NCI-H146 treated with DMSO at 0.1 percent for 48 hours (cell line): ENCODE measurements at regions not wholly inside any gene's neighbourhood (a gene's known extent, or its start where the extent isn't known, plus 50 kb on each side); places are given as distances from the start of the nearest gene placed in this dataset.

Source experiments
- DNase-seq: peaks from one replicate; lab custom pipeline; 2025; ENCODE audit not compliant: unreplicated experiment; lab: John Stamatoyannopoulos, UW

DNA sequence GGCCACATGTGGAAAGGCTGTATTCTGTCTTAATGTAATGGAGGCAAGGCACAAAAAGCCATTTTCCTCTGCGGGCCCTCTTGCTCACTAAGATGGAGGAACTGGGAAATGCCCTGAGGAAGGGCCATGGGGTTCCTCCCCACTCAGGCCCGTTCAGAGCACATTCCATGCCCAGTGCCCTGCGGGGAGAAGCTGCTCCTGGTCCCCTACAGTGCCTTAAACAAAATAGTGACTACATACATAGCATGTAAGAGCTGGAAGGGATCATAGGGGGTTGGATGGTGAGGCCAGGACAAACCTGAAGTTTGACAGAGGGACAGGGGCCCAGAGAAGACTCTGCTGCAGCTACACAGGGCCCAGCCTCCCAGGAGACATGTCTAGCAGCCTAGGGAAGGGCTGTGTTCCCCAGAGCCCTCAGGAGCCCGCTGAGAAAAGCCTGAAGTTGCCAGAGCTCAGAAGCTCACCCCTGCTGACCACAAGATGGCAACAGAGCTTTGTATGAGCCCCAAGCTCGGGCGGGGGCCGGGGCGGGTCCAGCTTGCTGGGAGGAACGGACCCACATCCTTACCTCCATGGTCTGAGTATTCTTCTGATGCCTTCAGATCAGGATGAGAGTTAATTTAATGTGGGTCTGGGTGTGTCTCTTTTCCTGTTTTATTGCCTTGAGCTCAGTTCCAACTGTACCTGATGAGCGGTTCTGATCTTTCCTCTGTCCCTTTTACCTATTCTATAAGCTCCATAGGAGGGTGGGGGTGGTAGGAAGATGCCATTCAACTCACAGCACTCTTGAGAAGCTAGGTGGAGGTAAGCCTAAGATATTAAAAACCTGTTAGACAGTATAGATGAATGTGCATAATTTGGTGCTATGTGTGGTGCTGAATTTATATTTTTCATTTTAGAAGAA, 242.9 kb downstream of the CDC5L start:
- no peak for DNase-seq

DNA sequence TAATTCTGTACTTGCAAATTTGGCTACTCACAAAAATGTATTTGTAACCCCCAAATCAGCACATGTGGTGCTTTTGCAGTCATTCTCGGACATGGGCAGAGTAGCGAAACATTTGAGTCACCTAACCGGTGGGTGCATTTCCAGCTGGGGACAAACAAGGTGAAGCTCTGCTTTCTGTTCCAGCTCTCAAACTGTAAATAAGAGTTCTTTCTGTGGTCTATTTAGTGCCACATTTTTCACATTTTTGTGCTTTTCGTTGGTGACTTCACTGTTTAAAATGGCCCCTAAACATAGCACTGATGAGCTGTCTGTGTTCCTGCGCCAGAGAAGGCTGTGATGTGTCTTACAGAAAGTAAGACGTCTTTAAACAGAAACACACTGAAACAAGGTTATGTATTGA, 244.5 kb downstream of the CDC5L start:
- no peak for DNase-seq

- no peak for DNase-seq
Measured at GRCh38 chr6:44634321-44634720, 246.8 kb downstream of the CDC5L start.

- no peak for DNase-seq
Measured at GRCh38 chr6:44635486-44635885, 248.0 kb downstream of the CDC5L start.

DNA sequence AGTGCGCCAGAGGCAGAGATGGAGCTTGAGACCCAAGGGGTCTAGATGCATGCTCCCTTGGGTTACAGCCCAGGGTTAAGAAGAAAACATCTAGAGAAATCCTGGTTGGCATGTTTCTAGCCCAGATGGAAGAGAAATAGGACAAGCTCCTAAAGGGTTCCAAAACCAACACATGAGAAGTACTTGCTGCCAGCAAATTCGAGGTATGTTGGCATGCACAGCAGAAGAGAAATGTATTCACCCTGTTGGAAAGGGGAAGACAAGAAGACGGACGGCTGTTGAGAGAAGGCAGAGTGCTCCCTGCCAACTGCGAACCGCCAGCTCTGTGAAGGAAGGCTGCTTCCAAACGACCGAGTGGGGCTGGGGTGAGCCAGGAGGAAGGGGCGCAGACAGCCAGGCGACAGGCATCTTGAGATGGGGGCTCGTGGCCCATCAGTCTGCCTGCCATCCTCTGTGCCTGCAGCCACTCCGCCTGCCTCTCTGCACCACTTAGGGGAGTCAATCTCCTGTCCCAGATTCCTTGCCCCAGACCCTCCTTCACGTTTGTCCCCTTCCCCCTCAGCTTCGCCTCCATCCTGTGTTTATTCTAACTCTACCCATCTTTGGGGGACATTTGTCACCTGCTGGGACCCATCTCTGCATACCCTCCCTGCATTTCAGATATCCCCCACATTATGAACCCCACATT, 249.2 kb downstream of the CDC5L start:
- DNase-seq: no peak

GRCh38 chr6:44641344-44642031, 254.0 kb downstream of the CDC5L start:
- no peak for DNase-seq

GRCh38 chr6:44642349-44642748, 254.8 kb downstream of the CDC5L start:
- DNase-seq: no peak

GRCh38 chr6:44642870-44643522, 255.5 kb downstream of the CDC5L start:
- DNase-seq: no peak

DNA sequence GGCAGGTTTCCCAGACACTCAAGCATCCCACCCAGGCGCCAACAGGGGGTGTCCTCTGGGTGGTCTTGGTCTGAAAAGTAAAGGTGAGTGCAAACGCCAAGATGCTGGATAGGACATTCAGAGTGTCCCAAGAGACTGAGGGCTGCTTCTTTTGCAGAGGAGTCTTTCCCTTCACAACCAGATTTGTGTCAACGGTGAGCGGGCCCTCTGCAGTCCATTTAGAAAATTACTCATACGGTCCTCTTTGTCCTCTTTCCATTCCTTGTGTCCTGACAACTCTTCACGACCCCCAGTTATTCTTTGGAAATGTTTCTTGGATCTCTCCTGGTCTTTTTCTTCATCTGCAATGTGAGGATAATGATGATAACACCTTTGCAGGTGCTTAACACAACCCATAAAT, 257.8 kb downstream of the CDC5L start:
- DNase-seq: no peak

GRCh38 chr6:44646355-44646754, 258.8 kb downstream of the CDC5L start:
- DNase-seq: no peak

DNA sequence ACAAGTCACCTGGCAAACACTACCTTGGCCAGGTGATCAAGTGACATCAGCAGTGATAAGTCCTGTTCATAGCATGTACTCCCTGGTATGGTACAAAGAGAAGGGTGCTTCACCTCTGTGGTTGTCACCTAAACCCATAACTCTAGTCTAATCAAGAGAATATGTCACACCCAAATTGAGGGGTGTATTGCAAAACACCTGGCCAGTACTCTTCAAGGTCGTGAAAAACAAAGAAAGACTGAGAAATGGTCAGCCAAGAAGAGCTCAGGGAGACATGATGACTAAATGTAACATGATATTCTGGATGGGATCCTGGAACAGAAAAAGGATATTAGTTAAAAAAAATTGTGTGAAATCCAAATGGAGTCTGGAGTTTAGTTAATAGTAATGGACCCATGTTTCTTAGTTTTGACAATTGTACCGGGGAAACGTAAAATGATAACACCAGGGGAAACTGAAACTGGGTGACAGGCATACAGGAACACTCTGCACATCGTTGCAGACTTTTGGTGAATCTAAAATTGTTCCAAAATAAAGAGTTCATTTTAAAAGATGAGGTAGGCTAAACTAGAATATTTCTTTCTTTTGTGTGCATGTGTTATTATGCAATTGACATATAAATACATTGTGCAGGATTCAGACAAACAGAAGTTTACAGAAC, 262.0 kb downstream of the CDC5L start:
- DNase-seq: no peak

DNA sequence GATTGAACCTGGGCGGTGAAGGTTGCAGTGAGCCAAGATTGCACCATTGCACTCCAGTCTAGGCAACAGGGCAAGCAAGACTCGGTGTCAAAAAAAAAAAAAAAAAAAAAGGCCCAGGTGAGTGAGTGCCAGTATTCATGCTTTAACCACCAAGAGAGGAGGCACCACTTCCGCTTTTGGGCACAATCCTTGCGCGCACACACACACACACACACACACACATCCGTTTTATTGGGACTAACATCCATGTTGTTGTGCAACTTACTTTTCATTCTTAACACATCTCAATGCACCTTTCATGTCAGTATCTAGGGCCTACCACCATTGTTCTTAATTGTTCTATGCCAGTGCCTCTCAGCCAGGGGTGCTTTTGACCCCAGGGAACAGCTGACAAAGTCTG, 263.0 kb downstream of the CDC5L start:
- no peak for DNase-seq

GRCh38 chr6:44650947-44651346, 263.4 kb downstream of the CDC5L start:
- no peak for DNase-seq

- DNase-seq: no peak
Measured at GRCh38 chr6:44651604-44652003, 264.1 kb downstream of the CDC5L start.

- no peak for DNase-seq
Measured at GRCh38 chr6:44652547-44652946, 265.0 kb downstream of the CDC5L start.

DNA sequence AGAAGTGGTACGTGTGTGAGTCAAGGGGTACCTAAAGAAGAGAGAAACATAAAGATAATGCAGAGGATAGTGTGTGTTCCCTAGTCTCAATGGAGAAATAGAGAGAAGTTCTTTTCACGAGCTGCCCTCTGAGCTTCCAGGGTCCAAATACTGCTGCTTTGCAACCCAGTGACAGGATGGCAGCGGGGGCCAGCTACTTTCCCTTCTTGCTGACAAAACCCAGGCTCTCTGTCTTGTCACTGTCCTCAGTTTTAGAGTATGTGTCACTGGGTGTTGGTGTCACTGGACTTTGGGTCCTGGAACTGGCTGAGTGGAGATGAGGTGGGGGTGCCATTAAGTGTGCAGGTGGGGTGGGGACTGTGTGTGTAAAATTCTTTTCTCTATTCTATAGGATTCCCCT, 265.6 kb downstream of the CDC5L start:
- no peak for DNase-seq

GRCh38 chr6:44653761-44654218, 266.3 kb downstream of the CDC5L start:
- no peak for DNase-seq

DNA sequence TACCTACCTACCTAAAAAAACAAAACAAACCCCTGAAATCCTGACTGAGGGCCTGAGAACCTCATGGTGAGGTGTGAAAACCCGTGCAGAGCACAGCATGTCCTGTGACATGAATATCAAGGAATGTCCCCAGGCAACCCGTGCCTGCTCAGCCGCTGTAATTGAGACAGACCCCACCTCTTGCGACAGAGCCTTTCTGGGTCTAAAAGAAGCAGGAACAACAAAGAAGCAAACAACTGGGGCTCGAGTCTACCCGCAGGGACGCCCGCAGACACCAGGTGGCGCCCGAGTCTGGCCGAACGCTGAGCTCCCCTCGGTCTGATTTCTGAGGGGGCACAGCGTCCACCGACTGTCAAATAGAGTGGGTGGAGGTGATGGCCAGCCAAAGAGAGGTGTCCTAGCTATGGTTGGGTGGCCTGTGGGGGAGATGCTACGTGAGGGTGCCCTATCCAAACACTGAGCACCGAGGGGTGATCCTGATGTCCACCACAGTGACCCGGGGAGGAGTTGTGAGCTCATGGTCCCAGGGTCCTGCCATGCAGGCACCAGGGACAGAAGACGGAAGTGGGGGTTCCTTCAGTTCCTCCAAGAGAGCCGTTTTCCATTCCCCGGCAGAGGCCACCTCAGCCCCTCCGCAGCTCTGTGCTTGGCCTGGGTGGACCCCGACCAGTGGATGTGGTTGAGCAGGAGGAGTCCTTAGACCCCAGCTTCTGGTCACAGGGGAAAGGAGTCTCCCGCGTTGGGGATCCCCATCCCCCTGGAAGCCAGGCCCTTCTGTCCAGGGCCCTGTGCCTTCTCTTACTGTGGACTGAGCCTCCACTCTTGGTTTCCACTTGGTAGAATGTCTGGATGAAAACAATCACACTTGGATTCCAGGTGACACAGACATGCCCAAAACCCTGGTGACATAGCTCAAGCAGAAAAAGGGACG, 268.2 kb downstream of the CDC5L start:
- DNase-seq: no peak

DNA sequence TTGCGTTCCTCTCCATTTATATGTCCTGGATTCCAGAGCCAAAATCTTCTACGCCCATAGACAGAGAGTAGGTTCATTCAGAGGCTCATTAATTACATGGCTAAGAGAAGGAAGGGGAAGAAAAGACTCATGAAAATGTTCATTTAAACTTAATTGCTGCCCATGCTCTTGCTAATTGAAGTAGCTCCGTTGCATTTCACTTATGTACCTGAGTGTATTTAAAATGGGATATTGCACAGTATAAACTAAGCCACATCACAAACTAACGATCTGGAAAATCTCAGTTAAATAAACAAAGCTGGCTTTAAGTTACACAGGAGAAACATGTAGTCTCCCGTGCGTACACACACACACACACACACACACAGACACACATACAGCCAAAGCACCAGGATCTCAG, 269.2 kb downstream of the CDC5L start:
- DNase-seq: no peak
